Erythroblast (primary cell): ENCODE measurements at regions not wholly inside any gene's neighbourhood (a gene's known extent, or its start where the extent isn't known, plus 50 kb on each side); places are given as distances from the start of the nearest gene placed in this dataset.
A peak's percentile ranks its signal among the peaks of the same experiment; 100 is the strongest.
"Not testable (repeated sequence)": the region's sequence is repeated elsewhere in the genome, so short reads cannot be mapped to it uniquely, and the experiment has no call there.

Source experiments
- DNase-seq, 2 experiments: peaks; one replicate each; lab custom pipeline; 2025; lab: John Stamatoyannopoulos, UW

DNA sequence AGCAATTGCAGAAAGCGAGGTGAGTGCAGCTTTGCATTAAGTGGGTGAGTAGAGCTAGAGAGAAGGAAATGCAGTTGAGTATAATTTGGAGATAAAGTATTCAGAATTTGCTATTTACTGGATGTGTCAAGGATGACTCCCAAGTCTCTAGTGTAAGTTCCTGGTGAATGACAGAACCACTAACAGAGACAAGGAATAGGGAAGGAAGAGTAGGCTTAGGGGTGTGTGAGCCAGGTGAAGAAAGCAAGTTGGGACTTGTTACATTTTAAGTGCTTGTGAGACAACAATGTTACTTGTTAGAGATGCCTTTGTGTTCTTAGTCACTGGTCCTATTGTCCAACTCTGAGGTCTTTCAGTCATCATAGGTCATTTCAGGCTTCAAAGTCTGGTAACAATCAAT lies 70.8 kb downstream of the TBC1D26 start:
- not testable (repeated sequence) for DNase-seq

DNA sequence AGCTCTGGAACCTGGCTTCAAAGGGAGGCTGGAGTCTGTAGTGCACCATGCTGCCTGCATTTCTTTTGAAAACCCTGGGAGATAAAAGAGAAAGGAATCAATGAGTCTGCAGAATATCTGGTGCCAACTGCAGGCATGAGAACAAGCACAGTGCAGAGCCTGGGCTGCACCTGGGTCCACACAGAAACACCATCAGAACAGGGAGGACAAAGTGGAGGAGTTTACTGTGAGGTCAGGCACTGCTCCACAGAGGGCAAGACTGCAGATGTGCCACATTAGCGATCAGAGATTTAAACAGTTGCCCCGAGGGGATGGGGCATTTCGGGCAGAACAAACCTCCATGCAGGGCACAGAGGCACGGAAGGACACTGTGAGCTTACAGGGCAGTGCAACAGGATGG lies 74.7 kb downstream of the TBC1D26 start:
- DNase-seq = not testable (repeated sequence)

DNA sequence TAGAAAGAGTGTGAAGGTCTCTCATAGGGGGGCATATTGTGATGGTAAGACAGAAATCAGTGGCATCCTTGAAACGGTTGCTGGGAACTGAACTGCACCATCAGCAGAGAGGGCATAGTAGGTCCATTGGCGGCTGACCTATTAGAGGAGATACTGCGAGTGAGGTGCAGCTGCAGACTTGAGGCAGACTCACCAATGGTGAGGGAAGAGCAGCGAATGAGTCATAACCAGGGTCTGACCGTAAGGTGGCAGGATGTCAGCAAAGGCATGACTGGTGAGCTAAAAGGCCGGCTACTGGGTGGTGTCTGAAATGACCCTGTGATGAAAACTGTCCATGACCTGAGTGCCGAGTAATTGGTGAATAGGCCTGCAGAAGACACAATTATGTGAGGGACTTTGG lies 81.3 kb downstream of the TBC1D26 start:
- DNase-seq = not testable (repeated sequence)

DNA sequence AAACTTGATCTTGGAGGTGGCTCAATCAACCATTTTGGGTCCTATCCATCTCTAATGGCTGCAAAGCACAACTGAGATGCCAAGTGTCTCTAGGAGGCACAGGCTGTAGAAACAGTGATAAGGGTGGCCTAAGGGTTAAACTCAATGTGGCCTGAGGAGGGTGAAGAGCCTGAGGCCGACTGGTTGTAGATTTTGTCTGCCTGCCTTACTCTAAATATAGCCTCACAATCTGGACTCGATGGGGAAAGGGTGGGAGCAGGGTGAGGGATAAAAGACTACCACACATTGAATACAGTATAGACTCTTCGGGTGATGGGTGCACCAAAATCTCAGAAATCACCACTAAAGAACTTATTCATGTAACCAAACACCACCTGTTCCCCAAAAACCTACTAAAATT lies 81.9 kb downstream of the TBC1D26 start:
- not testable (repeated sequence) for DNase-seq

DNA sequence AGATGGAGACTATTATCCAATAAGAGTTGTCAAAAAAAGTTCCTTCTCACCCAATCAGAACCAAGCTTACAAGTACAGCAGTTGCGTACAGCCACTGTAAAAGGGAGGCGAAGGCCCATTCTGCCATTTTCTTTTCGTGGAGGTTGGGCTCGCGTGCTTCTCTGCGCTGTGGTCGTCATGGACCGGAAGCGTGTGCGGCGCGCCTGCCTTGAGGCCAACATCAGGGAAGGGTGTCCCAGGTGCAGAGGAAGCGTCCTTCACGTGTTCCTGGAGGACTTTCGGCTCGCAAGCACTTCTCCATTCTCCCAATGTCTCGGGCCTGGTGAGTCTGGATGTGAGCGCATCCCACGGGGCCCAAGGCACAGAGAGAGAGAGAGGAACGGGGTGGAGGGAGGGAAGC lies 85.8 kb downstream of the TBC1D26 start:
- DNase-seq = not testable (repeated sequence)

DNA sequence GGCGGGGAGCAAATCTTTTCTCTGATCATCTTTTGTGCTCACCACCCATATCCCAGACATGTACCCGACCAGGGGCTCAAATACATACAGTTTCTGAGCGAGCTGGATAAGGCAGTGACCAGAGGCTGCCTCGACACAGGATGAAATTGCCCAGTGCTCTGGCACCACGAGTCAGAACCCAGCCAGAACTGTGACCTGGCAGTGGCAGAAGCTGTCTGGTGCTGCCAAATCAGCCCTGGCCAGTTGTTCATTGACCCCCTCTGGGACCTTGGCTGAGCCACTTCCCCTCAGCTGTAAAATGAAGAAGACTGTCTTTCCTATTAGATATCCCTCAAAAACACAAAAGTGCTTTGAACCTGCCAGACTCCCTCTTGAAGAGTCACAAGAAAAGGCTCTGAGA lies 90.2 kb downstream of the TBC1D26 start:
- DNase-seq = not testable (repeated sequence)

DNA sequence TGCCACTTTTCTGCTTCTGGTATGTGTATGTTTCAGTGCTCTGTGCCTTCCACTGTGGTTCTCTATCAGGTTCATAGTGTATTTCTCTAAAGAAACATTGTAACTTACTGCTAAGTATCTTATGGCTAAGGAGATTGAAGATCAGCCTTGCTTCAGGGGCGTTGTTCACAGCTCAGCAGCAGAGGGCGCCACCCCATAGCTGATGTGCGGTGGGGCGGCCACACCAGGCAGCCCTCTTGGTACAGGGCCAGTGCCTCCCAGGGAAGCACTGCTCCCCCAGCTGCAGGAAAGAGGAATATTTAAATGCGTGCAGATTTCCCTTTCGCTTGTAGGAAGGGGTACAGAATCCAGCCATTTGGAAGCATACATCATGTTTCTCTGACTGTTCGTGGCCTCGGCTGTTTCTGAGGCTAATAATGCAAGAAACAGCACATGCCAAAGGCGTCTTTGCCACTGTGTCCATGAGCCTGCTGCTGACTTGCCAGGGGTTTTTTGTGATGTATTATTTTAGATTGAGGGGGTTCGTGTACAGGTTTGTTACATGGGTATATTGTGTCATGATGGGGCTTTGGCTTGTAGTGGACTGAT lies 96.7 kb downstream of the TBC1D26 start:
- peak; percentile 77 to 88 for DNase-seq

DNA sequence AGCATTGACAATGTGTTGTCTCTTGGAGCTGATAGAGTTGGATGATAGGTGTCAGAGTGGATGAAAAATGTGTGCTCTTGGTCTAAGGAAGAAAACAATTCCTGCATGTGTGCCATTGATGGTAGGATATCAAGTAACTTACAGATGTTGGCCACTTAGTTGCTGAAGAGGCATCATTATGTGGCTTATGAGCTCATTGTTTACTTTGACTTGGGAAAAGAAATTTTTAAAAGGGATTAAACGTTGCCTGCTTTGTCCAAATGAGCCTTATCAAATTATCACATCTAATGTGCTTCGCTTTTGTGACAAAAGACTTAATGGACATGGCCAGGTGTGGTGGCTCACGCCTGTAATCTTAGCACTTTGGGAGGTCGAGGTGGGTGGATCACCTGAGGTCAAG lies 98.1 kb downstream of the TBC1D26 start:
- DNase-seq = not testable (repeated sequence)

DNA sequence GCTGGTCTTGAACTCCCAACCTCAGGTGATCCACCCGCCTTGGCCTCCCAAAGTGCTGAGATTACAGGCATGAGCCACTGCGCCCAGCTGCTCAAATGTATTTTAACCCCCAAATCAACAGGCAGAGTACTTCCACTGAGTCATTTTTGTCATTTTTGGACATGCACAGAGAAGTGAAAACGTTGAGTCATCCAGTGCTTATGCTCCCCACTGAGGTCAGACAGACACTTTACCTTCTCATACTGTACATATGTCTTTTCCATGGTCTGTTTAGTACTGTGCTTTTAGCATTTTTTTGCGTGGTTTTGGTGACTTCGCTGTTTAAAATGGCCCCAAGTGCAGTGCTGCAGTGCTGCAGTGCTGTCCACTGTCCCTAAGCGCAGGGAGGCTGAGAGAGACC lies 99.1 kb downstream of the TBC1D26 start:
- DNase-seq = peak; percentile 3 to 12

DNA sequence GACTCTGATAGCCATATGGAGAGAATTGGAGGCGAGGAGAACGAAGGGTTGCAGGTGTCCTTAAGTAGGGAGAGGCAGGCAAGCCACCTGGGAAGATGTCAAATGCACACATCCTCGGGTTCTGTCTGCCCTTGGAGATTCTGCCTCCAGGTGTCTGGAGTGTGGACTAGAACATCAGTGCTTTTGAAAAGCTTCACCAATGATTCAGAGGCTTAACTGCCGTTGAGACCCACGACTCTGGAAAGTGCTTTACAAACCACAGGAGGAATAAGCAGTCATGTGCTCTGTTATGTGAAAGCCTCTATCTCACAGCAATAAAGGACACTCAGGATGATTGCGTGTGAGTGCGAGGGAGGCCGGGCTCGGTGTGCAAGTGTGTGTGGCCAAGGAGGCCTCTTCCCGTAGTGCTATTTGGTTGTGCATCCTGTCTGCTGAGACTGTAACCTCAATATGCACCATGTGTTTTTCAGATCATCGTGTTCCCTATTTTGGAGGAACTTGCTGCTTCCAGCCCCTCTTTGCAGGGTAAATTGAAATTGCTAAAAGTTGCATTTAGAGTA lies 100.9 kb downstream of the TBC1D26 start:
- not testable (repeated sequence) for DNase-seq

DNA sequence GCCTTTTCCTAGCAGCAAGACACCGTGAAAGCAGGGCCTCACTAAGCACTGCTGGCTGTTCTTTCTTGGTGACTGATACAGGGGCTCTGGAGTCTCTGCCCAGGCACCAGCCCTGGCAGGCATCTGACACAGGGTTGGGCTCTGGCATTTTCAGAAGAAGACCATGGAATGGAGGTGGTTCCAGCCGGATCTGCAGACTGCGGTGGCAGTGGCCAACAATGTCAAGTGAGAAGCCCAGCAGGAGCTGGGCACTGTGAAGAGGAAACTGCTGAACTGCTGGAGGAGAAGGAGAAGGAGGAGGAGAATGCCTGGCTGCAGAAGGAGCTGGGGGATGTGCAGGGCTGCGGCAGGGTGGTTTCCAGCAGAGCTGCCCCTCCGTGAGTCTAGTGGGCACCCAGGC lies 101.8 kb downstream of the TBC1D26 start:
- not testable (repeated sequence) for DNase-seq

DNA sequence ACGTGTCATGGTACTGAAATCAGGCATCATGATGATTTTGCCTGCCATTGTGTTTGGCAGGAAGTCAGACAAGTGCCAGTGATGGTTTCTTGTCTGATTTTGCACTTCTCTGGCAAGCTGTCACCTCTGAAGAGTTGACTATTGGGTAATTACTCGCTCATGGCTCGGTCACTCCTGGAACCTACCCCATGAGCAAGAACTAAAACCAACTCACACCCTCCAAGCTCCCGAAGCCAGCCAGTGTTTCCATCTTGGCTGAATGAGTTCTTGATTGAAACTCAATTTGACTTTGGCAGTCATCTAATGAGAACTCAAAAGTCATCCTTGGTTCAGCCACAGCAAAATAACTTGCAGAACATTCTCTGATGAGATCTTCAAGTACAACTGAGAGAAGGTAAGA lies 103.4 kb downstream of the TBC1D26 start:
- DNase-seq = not testable (repeated sequence)

DNA sequence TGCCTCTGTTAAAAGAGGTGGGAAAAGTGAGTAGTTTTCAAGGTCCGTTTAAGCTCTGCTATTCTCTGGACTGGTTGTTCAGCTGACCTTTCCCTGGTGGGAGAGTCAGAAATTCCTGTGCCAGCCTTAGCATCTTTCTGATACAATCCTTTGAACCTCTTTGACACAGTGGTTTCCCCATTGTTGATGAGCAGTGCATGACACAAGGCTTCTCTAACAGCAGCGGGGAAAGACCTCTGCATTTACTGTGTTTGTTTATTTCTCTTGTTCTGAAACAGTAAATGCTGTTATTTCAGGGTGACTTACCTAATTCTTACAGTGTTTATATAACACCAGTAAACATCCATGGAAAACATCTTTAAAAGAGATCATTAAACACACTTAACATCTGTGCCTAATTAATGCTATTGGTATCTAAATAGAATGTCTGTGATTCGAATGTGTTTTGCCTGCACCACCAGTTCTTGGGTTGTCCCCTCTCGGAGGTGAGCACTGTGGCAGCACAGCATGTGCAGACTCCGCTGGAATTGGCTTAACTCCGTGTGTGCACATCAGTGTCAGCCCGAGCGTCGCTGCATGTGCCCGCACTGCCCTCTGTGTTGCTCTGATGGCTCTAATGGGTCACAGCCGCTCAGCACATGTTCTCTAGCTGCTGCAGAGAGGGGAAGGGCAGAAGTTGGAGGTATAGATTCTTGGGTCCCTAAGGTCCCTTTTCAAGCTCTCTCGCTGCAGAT lies 104.3 kb downstream of the TBC1D26 start:
- not testable (repeated sequence) for DNase-seq

DNA sequence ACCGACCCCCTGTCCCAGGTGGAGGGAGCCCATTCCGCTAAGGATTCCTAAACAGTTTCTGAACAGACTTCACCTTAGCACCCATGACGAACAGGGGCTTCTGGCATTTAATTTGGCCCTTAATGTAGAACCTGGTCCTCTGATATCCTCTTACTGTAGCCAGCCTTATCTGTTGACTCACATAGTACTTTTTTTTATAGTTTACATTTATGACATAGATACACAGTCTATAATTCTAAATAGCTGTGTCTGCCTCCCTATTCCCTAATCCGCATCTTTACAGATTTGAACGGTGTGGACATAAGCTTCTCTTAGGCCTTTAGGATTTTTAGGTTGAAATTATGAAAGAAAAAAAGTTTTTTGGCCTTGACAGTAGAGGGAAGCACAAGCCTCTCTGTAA lies 104.9 kb downstream of the TBC1D26 start:
- not testable (repeated sequence) for DNase-seq

DNA sequence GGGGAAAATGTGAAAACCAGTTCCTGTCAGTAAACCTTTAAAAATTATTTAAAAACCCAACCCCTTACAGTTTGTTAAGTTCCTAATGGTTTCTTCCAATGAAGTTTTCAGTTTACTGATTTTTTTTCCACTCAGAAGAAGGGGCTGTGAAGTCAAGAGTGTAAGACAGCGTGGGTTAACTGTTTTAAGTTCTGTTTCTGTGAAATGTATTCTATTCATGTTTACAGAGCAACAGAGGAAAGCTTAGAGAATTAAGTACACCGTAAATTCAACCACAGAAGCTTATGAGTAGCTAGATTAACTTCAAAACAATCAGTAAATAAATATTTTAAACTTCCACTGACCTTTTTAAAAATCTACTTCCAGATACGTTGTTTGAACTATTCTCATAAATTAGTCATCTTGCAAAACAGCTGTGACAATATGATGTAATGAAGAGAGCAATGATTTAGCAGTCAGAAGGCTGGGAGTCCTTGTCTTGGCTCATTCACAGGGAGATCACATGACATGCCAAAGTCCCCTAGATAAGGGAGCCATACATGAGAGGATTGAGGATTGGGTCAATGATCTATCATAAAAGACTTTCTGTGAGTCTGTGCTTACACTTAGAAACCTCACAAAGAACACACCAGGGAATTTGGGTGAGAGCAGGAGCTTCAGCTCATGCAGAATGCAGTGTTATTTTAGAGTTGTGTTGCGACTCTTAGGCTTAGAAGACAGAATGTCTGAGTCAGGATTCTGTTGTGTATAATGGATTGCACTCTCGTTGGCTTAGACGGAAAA lies 97.3 kb upstream of the ADORA2B start:
- peak in 1 of 2 experiments; percentile 14 for DNase-seq

DNA sequence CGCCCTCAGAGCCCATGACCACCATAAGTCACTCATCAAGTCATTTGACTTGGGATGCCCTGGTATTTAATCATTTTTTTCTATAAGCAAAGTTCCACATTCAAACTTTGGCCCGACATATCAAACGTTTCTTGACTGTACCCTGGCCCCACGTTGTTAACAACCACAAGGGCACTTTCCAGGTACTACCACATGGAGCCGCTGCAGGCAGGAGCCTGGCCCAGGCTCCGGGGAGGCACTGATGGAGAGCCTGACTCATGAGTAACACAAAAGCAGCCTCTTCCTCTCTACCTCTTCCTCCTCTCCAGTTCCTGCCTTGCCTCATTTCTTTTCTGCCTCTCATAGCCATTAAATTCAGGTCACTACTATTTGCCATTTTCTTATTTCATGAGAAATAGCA lies 95.9 kb upstream of the ADORA2B start:
- DNase-seq = peak; percentile 52 to 68

DNA sequence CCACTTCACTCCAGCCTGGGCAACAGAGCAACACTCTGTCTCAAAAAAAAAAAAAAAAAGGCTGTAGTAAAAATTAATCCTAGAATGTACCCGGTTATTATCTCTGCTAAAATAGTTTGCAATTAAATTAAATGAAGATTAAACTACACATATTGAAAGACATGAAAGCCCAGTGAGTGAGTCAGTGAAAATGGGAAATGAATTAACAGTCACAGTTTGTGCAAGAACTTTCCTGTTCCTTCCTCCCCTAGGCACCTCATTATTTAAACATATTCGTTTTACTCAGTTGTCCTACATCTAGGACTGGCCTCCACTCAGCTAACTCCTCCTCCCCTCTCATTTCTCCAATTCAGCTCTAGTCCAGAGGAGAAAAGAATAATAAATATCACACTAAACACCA lies 94.9 kb upstream of the ADORA2B start:
- not testable (repeated sequence) for DNase-seq

DNA sequence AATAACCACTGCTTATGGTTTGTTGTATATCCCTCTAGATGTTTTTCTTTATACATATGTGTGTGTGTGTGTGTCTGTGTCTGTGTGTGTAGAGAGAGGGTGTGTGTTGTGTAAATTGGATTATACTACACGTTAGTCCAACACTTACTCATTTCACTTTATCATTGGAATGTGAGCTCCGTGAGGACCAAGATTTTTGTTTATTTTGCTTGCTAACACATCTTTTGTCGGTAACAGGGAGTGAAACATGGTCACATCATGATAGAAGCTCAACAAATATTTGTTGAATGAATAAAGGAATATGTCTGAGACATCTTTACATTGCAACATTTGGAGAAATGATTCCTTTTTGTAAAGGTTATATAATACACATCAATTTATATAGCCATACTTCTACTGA lies 94.2 kb upstream of the ADORA2B start:
- not testable (repeated sequence) for DNase-seq

DNA sequence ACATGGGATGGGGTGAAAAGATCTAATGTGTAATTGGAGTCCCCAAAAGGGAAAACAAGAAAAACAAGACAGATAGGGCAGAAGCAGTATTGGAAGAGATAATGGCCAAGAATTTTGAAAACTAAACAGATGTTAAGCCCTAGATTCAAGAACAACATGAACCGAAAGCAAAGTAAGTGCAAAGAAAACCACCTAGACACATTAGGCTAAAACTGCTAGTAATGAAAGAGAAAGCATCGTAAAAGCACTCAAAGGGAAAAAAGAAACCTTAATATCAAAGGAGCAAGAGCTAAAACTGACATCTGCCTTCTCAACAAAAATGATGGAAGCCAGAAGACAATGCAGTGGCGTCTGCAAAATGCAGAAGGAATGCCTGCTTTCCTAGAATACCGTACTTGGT lies 92.1 kb upstream of the ADORA2B start:
- not testable (repeated sequence) for DNase-seq

DNA sequence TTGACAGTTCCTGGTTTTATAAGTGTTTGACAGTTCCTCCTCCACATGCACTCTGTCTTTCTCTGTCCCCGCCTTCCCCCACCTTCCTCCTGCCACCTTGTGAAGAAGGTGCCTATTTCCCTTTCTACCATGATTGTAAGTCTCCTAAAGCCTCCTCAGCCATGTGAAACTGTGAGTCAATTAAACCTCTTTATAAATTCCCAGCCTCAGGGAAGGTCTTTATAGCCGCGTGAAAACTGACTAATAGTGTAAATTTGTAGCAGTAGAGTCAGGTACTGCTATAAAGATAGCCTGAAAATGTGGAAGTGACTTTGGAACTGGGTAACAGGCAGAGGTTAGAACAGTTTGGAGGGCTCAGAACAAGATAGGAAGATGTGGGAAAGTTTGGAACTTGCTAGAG lies 88.7 kb upstream of the ADORA2B start:
- DNase-seq = not testable (repeated sequence)

DNA sequence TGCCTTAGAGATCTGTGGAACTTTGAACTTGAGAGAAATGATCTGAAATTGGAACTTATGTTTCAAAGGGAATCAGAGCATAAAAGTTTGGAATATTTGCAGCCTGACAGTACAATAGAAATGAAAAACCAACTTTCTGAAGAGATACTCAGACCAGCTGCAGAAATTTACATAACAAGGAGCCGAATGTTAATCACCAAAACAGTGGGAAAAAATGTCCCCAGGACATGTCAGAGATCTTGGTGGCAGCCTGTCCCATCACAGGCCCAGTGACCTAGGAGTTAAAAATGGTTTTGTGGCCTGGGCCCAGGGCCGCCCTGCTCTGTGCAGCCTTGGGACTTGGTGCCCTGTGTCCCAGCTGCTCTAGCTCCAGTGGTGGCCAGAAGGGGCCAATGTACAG lies 88.2 kb upstream of the ADORA2B start:
- not testable (repeated sequence) for DNase-seq

DNA sequence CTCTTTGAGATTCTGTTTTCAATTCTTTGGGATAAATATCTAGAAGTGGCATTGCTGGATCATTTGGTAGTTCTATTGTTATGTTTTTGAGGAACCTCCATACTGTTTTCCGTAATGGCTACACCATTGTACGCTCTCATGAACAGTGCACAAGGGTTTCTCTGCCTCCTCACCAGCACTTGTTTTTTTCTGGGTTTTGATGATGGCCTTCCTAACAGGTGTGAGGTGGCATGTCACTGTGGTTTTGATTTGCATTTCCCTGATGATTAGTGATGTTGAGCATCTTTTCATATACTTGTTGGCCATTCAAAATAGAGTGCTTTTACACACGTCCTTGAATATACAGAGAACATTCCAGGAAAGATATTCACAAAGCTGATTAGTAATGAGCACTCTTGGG lies 86.8 kb upstream of the ADORA2B start:
- not testable (repeated sequence) for DNase-seq
